ENCODE measurements at regions not wholly inside any gene's neighbourhood (a gene's known extent, or its start where the extent isn't known, plus 50 kb on each side); places are given as distances from the start of the nearest gene placed in this dataset.
A peak's percentile ranks its signal among the peaks of the same experiment; 100 is the strongest.

DNA sequence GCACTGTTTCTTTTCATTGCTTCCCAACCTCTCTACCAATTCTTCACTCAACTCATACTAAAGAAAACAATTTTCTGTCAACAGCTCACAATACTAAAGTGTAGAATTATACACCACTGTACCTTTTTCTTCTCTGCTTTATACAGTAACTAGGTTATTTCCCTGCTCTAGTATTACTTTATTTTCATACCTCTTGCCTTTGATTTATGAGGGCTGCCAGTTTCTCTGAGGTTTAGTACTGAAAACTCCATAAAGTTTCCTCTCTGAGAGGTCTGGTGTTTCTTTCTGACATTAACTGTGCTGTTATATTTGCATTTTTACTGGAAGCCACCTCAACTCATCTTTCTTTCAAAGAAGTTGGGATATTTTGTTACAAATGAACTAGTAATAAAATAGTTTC lies 63.0 kb upstream of the GRIP1 start:
- H3K4me3 ChIP-seq (ENCODE audit: low read depth, low read length) = no peak overlapping the region
- TF ChIP-seq, protein P1, sequence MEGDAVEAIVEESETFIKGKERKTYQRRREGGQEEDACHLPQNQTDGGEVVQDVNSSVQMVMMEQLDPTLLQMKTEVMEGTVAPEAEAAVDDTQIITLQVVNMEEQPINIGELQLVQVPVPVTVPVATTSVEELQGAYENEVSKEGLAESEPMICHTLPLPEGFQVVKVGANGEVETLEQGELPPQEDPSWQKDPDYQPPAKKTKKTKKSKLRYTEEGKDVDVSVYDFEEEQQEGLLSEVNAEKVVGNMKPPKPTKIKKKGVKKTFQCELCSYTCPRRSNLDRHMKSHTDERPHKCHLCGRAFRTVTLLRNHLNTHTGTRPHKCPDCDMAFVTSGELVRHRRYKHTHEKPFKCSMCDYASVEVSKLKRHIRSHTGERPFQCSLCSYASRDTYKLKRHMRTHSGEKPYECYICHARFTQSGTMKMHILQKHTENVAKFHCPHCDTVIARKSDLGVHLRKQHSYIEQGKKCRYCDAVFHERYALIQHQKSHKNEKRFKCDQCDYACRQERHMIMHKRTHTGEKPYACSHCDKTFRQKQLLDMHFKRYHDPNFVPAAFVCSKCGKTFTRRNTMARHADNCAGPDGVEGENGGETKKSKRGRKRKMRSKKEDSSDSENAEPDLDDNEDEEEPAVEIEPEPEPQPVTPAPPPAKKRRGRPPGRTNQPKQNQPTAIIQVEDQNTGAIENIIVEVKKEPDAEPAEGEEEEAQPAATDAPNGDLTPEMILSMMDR (IDR thresholded peaks at IDR 0.05; ENCODE audit: control insufficient read depth, extremely low read depth, insufficient read depth) = no peak

DNA sequence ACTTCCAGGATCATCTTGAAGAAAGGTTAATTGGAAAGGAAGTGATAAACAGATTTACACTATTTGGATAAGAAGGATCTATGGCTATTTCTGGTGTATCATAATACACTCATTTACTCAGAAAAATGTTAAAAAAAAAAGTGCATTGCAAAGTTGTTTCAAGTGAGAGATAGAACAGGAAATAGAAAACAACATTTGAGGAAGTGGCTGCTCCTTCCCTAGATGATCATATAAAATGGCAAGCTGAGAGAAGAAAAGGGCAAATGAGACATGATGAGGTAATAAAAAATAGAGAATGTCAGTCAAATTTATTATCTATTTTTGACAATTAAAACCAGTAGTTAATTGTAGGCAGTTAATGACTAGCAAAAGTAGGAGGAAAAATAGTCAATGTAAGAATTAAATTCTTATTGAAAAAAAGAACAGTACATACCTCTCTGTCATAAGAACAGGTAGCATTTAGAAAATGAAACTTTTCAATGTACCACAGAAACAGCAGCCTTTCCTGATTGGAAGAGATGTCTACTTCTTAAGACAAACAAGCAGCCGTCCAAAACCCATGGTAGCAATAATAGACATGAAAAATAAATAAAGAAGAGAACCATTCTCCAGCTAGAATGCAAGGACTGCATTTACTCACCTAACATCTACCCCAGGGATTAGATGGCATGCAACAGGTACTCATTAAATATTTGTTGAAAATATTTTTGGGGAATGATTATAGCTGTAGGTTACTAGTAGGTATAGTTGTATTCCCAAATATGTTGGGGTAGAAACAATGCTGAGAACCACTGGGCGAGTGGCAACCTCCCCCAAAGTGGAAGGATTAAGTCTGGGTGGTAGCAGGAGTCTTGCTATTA lies 63.9 kb upstream of the GRIP1 start:
- TF ChIP-seq, protein P1 (IDR thresholded peaks at IDR 0.05; ENCODE audit: control insufficient read depth, extremely low read depth, insufficient read depth) = no peak
- H3K4me3 ChIP-seq (ENCODE audit: low read depth, low read length) = no peak overlapping the region
- DNase-seq (ENCODE audit: low read depth) = no peak

More for the DNA sequence above, 63.0 kb upstream of the GRIP1 start:
- no peak for DNase-seq (ENCODE audit: low read depth)

DNA sequence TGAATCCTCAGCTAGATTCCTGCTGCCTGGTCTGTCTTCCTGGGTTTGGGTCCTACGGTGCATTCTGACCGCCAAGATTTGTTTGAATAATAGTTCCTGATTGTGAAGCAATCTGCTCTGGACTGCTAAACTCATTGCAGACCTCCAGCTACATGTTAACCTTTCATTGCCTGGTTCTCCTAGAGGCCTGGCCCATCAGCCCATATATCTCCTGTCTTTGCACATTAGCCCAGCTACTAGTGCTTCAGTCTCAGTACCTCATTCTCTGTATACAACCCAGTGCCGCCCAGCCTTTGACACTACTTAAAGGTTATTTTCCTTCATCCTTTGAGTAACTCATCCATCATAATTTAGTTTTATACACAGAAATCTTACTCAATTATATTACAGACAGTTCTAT lies 65.6 kb upstream of the GRIP1 start:
- no peak overlapping the region for H3K4me3 ChIP-seq (ENCODE audit: low read depth, low read length)
- DNase-seq (ENCODE audit: low read depth) = no peak
- TF ChIP-seq, protein P1 (IDR thresholded peaks at IDR 0.05; ENCODE audit: control insufficient read depth, extremely low read depth, insufficient read depth) = no peak

DNA sequence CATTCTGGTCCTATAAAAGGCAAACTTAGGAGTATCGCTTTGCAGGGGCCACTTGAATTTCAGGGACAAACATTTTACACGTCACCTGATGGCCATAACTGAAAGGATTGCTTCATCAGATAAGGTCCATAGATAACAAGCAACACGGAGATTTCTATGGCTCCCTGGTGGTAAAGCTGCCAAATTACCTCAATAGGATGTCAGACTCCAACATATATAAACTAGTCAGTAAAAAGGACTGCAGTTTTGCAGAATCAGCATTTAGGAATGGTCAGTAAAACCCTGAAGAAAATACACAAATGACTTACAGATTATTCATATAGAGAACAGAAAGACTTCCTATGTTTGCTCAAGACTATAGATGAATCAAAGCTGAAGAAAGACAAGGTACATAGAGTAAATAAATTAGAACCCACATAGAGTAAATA lies 66.1 kb upstream of the GRIP1 start:
- TF ChIP-seq, protein P1 (IDR thresholded peaks at IDR 0.05; ENCODE audit: control insufficient read depth, extremely low read depth, insufficient read depth) = no peak
- peak; percentile 54 for DNase-seq (ENCODE audit: low read depth)
- no peak overlapping the region for H3K4me3 ChIP-seq (ENCODE audit: low read depth, low read length)

DNA sequence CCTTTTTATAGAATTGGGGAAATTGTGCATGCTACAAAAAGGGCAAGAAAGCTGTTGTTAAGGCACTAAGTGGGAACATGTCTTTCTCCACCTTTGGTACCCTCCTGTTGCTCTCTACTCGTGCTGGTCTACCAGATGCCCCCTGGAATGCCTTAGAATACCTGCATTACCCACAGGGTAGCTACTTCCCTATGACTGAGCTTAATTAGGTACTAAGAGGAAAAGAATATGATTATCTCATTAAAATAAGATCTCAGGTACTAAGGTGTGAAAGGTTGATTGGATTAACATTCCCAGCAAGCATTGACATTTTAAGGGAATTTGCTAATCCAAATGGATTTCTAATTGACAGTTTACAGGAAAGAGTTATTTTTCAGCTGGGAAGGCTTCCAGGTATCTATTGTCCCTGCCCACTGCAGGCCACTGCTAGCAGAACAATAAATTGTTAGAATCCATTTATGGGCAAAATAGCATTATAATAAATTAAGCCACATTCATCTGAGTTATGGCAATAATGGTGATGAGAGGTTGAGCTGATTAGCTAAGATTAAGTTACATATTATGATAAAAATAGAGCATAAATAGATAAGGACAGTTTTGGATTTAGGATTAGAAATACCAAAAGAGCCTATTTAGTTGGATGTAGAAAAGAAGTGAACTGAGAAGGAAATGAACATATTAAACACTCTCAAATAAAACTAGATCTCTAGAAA lies 67.8 kb upstream of the GRIP1 start:
- TF ChIP-seq, protein P1 (IDR thresholded peaks at IDR 0.05; ENCODE audit: control insufficient read depth, extremely low read depth, insufficient read depth) = no peak
- no peak for DNase-seq (ENCODE audit: low read depth)
- H3K4me3 ChIP-seq (ENCODE audit: low read depth, low read length) = no peak overlapping the region

DNA sequence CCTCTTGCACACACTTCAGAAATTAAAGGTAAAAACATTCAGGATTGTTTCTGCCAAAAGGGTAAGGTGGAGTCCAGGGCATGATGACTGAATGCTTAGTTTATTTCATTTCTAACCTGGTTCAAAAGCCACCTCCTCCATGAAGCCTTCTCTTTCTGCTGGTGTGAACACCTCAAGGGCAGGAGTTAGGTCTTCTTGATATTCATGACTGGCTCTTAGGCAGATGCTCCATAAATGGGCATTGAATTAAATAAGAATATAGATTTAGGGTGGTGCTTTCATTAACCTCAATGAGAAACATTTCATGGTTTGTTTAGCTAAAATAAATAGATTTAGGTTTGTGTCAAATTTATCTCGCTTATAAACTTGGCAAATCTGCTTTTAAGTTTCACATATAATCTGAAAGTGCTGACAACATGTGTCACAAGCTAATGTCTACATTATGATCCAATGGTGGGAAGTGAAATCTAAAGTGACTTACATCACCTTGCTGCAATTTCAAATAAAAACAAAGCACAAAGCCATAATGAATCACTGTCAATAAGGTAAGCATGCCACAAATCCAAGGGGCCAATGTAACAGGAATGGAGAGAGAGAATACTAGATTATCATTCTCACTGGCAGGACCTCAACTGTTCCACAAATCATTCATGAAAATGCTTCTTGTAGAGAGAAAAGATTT lies 72.7 kb upstream of the GRIP1 start:
- TF ChIP-seq, protein P1 (IDR thresholded peaks at IDR 0.05; ENCODE audit: control insufficient read depth, extremely low read depth, insufficient read depth) = no peak
- DNase-seq (ENCODE audit: low read depth) = no peak

More for the DNA sequence above, 72.7 kb upstream of the GRIP1 start:
- H3K4me3 ChIP-seq (ENCODE audit: low read depth, low read length) = no peak overlapping the region

Measured in LNCaP clone FGC (cell line).